ENCODE measurements at regions not wholly inside any gene's neighbourhood (a gene's known extent, or its start where the extent isn't known, plus 50 kb on each side); places are given as distances from the start of the nearest gene placed in this dataset.
A peak's percentile ranks its signal among the peaks of the same experiment; 100 is the strongest.

- DNase-seq (ENCODE audit: low read depth), result no peak
Measured at GRCh38 chr2:106941372-106941993, 55.5 kb upstream of the ST6GAL2 start.

- DNase-seq (ENCODE audit: low read depth), result no peak
Measured at GRCh38 chr2:106943468-106944200, 57.7 kb upstream of the ST6GAL2 start.

DNA sequence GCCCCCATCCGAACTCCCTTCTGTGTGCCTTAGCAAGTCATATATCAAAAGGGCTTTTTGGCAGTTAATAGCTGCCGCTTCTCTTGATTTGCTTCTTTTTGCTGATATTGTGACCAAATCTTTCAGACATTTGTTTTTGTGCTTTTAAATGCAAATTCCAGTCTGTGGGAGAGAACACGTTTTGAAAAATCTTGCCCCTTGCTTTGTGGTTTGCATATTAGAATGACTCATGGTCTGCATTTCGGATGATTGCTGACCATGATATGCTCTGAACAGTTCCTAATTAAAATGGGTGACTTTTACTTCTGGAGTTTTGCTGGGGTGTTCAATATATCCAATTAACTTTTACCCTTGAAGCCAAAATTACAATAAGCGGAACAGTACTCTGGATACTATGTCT, 58.2 kb upstream of the ST6GAL2 start:
- DNase-seq (ENCODE audit: low read depth), result peak; percentile 29

DNA sequence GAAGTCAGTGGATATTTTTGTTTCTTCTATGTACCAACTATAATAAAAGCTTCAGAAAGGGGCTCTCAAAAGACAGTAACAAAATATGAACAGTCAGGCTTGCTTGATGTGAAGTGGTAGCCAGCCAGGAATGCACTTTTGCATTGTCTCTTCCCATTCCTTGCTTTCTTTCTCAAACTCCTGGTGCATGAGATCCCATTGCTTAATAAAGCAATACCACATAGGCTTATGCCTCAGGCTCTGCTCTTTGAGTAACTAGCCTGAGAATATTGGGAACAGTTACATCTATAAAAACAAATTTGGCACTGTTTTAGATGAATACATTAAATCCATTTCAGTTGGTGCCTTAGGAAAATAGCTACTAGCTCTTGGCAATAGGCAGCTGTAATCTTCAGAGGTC, 62.6 kb upstream of the ST6GAL2 start:
- no peak for DNase-seq (ENCODE audit: low read depth)

GRCh38 chr2:106953236-106953635, 67.3 kb upstream of the ST6GAL2 start:
- no peak for DNase-seq (ENCODE audit: low read depth)

DNA sequence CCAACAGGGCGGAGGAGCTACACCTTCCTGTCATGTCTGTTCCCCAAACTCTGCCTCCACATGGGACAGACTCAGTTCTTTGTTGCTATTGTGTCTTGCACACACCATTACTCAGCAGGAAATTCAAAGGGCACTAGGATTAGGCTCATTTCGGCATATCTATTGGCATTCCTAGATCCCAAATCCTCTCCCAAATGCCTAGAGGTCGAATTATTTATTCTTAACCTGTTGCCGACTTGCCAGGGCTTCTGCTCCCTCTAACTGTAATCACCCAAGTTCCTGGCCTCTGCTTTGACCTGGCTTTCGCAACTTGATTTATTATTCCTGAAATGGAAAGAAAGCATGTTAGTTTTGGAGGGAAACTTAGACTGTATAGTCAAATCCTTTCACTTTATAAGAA, 67.8 kb upstream of the ST6GAL2 start:
- DNase-seq (ENCODE audit: low read depth), result no peak

- no peak for DNase-seq (ENCODE audit: low read depth)
Measured at GRCh38 chr2:106954304-106954703, 68.3 kb upstream of the ST6GAL2 start.

GRCh38 chr2:106956416-106956815, 70.4 kb upstream of the ST6GAL2 start:
- DNase-seq (ENCODE audit: low read depth), result no peak

DNA sequence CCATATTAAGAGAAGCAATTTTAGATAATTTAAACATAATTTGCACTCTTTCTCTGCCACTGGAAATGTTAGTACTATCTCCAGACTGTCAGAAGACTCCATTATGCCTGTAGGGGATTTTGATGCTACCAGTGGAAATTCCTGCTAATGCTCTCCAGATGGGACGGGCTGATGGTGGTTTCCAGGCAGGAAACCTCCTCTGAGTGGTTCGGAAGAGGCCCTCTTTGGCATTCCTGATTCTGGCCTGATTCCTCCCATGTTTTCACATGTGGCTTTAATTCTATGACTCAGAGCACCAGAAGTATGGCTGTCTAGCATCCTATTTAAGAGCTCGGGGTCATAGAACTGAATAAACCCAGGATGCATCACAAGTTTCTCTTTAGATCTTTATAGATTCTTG, 70.9 kb upstream of the ST6GAL2 start:
- DNase-seq (ENCODE audit: low read depth), result peak; percentile 94

DNA sequence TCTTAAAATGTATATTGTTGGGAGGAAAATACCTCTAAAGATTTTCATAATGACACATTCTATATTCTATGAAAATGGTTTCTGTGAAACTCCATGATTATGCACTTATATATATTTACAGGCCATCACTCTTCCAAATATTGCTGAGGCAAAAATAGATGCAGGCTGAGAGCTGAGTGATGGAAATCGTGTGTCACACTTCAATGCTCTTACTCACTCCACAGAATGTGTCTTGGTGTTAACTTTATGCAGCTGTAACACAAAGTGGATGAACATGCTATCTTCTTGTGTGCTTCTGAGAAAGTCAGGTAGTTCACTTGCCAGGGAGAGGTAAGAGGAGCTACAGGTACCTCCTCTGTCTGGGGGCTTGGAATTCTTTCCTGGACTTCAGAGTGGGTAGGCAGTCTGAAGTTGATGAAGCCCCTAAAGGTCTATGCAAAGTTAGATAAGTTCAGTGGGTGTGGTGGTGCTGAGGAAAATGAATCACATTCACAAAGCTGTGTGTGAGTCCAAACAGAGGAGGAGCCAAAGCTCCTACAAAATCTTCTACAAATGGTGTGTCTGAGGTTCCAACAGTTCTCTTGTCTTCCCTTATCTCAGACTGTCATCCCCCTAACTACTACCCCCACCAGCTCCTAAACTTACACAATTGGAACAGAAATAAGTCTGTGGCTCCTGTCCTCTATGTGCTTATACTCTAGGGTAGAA, 74.2 kb upstream of the ST6GAL2 start:
- DNase-seq (ENCODE audit: low read depth), result no peak

DNA sequence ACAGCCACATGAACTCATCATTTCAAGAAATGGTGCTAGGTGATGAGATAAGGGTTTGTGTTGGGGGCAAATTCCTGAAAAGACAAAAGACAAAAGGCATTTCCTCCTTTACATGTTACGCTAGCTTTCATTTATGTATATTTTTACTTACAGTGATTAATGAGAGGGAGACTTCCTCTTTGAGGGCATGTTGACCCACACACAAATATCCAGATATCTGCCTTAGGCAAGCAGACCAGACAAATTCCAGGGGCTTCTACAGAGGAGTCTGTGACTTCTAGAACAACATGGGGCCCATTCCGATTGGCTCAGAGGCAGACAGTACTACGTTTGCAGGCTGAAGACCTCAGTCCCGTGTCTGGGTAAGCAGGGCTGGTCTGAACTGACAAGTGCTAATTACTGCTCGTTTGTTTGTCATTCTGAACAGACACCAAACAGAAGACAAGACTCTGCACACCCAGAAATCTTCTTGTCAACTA, 74.8 kb upstream of the ST6GAL2 start:
- DNase-seq (ENCODE audit: low read depth), result no peak

DNA sequence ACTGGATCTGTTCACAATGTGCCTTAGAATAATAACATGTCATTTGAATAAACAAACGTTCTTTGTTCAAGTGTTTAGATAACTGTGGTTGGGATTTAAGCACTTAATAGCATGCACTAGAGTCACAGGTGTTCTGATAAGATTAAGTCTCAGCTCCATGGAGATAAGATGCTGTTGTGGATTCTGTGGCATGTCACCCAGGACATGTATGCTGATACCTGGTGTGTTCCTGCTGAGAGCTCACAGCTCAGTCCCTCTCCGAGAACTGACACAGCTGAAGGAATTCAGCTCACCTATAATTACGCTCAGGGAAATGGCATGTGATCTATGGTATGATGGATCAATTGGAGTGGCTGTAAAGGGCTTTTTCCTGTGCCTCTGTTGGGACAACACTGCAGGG, 75.4 kb upstream of the ST6GAL2 start:
- DNase-seq (ENCODE audit: low read depth), result no peak

GRCh38 chr2:106963156-106963555, 77.2 kb upstream of the ST6GAL2 start:
- no peak for DNase-seq (ENCODE audit: low read depth)

DNA sequence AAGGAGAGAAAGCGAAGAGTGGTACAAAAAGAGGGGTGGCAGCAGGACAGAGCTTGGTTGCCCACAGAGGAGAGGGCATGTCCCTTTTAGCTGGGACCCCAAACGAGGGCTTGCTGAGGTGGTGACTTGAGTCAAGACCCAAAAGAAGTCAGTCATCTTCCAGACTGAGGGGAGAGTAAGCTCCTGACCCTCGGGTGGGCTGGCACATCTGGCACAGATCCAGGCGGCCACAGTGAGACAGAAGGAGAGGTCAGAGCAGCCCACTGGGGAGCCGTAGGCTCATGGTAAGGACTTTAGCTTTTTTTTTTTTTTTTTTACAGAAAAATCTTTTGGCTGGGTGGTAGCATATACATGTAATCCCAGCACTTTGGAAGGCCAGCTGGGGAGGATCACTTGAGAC, 77.9 kb upstream of the ST6GAL2 start:
- no peak for DNase-seq (ENCODE audit: low read depth)

DNA sequence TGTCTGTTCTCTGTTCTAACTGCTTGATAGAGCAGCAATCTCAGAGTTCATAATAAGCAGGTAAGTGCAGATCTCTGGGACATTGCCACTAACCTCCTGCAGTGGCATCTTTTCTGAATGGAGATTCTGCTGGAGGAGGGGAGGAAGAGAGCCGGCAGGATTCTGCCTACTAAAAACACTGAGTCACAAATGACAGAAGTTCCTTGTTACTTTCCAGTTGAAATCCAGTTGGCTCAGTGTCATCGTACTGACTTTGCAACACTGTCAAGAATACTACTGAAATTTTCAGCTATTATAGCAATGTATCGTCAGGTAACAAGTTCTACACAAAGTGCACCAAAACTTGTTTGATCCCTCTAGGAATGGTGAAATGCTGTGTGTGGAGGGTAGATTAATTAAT, 79.6 kb upstream of the ST6GAL2 start:
- DNase-seq (ENCODE audit: low read depth), result no peak

- DNase-seq (ENCODE audit: low read depth), result no peak
Measured at GRCh38 chr2:106969777-106970176, 83.8 kb upstream of the ST6GAL2 start.

DNA sequence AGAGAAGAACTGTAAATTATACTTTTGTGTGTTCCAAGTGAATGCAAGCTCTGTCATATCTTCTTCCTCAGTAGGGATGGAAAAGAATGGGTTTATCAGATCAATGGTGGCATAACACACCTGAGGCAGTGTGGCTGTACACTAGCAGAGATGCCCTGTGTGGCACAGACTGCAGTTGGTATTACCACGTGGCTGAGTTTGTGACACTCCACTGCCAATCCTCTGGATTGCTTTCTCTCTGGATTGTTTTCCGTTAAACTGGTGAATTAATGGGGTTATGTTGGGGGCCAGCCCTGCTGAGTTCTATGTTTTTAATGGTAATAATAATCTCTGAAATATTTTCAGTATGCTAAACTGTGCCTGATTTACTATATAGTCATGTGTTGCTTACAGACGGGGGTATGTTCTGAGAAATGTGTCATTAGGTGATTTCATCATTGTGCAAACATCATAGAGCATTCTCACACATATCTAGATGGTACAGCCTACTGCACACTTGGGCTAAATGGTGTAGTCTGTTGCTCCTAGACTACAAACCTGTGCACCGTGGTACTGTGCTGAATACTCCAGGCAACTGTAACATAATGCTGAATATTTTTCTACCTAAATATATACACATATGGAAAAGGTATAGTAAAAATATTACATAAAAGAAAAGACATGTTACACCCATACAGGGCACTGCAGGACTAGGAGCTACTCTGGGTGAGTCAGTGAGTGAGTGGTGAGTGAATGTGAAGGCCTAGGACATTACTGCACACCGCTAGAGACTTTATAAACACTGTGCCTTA, 84.7 kb upstream of the ST6GAL2 start:
- peak; percentile 79 for DNase-seq (ENCODE audit: low read depth)

DNA sequence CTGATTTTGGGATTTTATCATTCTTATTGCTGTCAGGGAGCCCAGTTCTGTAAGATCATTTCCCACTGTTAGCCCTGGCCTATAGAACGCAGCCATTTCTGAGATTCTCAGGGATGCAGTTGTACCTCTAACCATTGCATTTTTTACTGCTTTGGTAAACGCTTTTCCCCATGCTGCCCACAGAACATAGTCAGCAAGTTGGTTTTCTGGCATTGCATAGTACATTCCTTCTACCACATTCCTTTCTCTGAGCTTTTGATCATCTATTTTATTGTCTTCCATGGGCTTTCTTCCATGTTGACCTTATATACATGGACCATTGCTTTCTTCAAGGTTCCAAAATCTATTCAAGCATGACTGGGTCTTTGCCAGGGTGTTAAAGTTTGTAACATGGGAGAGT, 86.8 kb upstream of the ST6GAL2 start:
- no peak for DNase-seq (ENCODE audit: low read depth)

- no peak for DNase-seq (ENCODE audit: low read depth)
Measured at GRCh38 chr2:106974891-106975290, 88.9 kb upstream of the ST6GAL2 start.

DNA sequence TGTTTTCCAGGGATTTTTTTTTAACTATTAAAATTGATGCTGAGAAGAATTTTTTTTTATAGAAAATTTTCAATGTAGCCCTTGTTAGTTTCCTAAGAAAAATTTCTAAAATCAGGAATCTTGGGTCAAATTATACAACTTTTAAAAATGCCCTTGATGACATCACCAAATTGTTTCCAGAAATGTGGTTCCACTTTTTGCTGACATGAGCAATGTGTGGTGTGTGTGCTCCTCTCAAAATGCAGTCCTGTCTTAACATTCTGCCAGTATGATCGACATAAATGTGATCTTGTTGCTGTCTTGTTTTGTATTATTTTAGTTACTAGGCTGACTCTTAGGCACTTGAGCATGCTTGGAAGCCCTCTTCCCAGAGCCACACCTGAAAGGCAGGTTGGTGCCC, 89.7 kb upstream of the ST6GAL2 start:
- DNase-seq (ENCODE audit: low read depth), result no peak

GRCh38 chr2:106976548-106976947, 90.6 kb upstream of the ST6GAL2 start:
- no peak for DNase-seq (ENCODE audit: low read depth)

DNA sequence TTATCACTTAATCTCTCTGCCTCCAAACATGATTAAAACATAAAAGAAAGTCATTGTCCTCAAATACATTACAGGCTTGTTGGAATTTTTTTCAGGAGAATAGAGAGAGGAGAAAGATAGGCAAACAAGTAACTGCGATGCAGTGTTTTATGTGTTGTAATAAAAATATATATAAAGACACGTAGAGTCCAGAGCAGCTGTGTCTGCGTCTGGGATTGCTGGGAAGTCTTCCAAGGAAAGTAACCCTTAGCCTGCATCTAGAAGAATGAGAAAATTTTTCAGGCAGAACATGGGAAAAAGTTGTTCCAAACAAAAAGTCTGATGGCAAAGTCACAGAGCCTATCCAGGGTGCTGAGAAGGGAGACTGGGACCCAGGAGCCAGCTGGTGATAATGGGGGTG, 91.8 kb upstream of the ST6GAL2 start:
- no peak for DNase-seq (ENCODE audit: low read depth)

All from HS-5 (cell line).